HG03432 (cell line): ENCODE measurements at regions not wholly inside any gene's neighbourhood (a gene's known extent, or its start where the extent isn't known, plus 50 kb on each side); places are given as distances from the start of the nearest gene placed in this dataset.

ENCODE experiments used
- ATAC-seq: cut with Tn5 transposase; IDR thresholded peaks from one replicate; pipeline ENCODE4 v1.9.1; 2021; ENCODE audit warnings: mild to moderate bottlenecking, moderate library complexity; ENCODE audit not compliant: unreplicated experiment

GRCh38 chr2:19300961-19301360, 57.5 kb downstream of the OSR1 start:
- ATAC-seq: no peak

GRCh38 chr2:19299522-19299921, 58.9 kb downstream of the OSR1 start:
- no peak for ATAC-seq

- ATAC-seq: no peak
Observed at GRCh38 chr2:19299032-19299431, 59.4 kb downstream of the OSR1 start.

GRCh38 chr2:19297716-19298115, 60.7 kb downstream of the OSR1 start:
- no peak for ATAC-seq

GRCh38 chr2:19295998-19296502, 62.4 kb downstream of the OSR1 start:
- ATAC-seq: no peak

GRCh38 chr2:19292007-19292406, 66.4 kb downstream of the OSR1 start:
- ATAC-seq: no peak

GRCh38 chr2:19288291-19288690, 70.1 kb downstream of the OSR1 start:
- ATAC-seq: no peak

GRCh38 chr2:19287324-19287723, 71.1 kb downstream of the OSR1 start:
- no peak for ATAC-seq

GRCh38 chr2:19282305-19282704, 76.1 kb downstream of the OSR1 start:
- no peak for ATAC-seq

- ATAC-seq: no peak
Observed at GRCh38 chr2:19274439-19274838, 84.0 kb downstream of the OSR1 start.

GRCh38 chr2:19272941-19273470, 85.4 kb downstream of the OSR1 start:
- no peak for ATAC-seq

- no peak for ATAC-seq
Observed at GRCh38 chr2:19272039-19272438, 86.4 kb downstream of the OSR1 start.

- ATAC-seq: no peak
Observed at GRCh38 chr2:19264852-19265251, 93.6 kb downstream of the OSR1 start.

- no peak for ATAC-seq
Observed at GRCh38 chr2:19262150-19262549, 96.3 kb downstream of the OSR1 start.

- no peak for ATAC-seq
Observed at GRCh38 chr2:19261061-19261460, 97.4 kb downstream of the OSR1 start.

GRCh38 chr2:19256121-19256601, 102.3 kb downstream of the OSR1 start:
- no peak for ATAC-seq

GRCh38 chr2:19255481-19255880, 102.9 kb downstream of the OSR1 start:
- ATAC-seq: no peak

GRCh38 chr2:19251554-19251953, 106.9 kb downstream of the OSR1 start:
- no peak for ATAC-seq

GRCh38 chr2:19250906-19251305, 107.5 kb downstream of the OSR1 start:
- no peak for ATAC-seq

- no peak for ATAC-seq
Observed at GRCh38 chr2:19247186-19247585, 111.2 kb downstream of the OSR1 start.

- ATAC-seq: no peak
Observed at GRCh38 chr2:19246496-19246895, 111.9 kb downstream of the OSR1 start.

GRCh38 chr2:19244460-19245363, 113.7 kb downstream of the OSR1 start:
- no peak for ATAC-seq
